CD4-positive, alpha-beta memory T cell (primary cell): ENCODE measurements at regions not wholly inside any gene's neighbourhood (a gene's known extent, or its start where the extent isn't known, plus 50 kb on each side); places are given as distances from the start of the nearest gene placed in this dataset.

ENCODE experiments used
- CTCF ChIA-PET: fragments of 350-600 bp; sonication (Branson Sonifier 250); formaldehyde crosslinking; loops from one replicate; lab custom pipeline; 2021; ENCODE audit warnings: inconsistent platforms; ENCODE audit not compliant: partially characterized antibody; lab: Charles Lee
- POLR2A ChIA-PET: fragments of 350-600 bp; sonication (Branson Sonifier 250); formaldehyde crosslinking; loops from one replicate; lab custom pipeline; 2021; ENCODE audit not compliant: partially characterized antibody; lab: Charles Lee
- DNase-seq, 5 donors: peaks; one replicate each; pipeline versions ENCODE4 v3.0.0 to v3.0.0-alpha.2; 2020 to 2022; ENCODE audit warnings: mixed read lengths in 1 of 5
- H3K27ac ChIP-seq: one replicate; pipeline ENCODE4 v1.7.0; 2013; ENCODE audit warnings: low read depth, low read length
- H3K27me3 ChIP-seq: 2 replicates; pipeline ENCODE4 v1.7.0; 2013; ENCODE audit warnings: mild to moderate bottlenecking, low read length, moderate library complexity; ENCODE audit not compliant: insufficient read depth
- H3K36me3 ChIP-seq: 2 replicates; pipeline ENCODE4 v1.7.0; 2013; ENCODE audit warnings: mild to moderate bottlenecking, low read length, moderate library complexity; ENCODE audit not compliant: insufficient read depth
- H3K4me1 ChIP-seq: 2 replicates; pipeline ENCODE4 v1.7.0; 2013; ENCODE audit warnings: mild to moderate bottlenecking, low read length, moderate library complexity; ENCODE audit not compliant: insufficient read depth
- H3K4me3 ChIP-seq, 2 donors: one replicate each; pipeline ENCODE4 v1.7.0; 2013; ENCODE audit warnings: low read length in 2 of 2, mild to moderate bottlenecking in 1 of 2
- H3K9me3 ChIP-seq, 2 donors: one replicate each; pipeline ENCODE4 v1.7.0; 2013; ENCODE audit warnings: low read length in 2 of 2, control low read depth in 1 of 2; ENCODE audit not compliant: control insufficient read depth in 1 of 2
- H3K27ac Mint-ChIP-seq, 7 donors: one replicate each; pipeline ENCODE4 v1.8.0; 2020 to 2021; ENCODE audit warnings: mixed read lengths in 7 of 7, mild to moderate bottlenecking in 6 of 7, inconsistent platforms in 3 of 7, moderate library complexity in 3 of 7
- H3K27me3 Mint-ChIP-seq, 2 donors: one replicate each; pipeline ENCODE4 v1.8.0; 2020 to 2021; ENCODE audit warnings: mixed read lengths in 2 of 2
- H3K36me3 Mint-ChIP-seq, 2 donors: one replicate each; pipeline ENCODE4 v1.8.0; 2020 to 2021; ENCODE audit warnings: mixed read lengths in 2 of 2, inconsistent platforms in 1 of 2, mild to moderate bottlenecking in 1 of 2
- H3K4me1 Mint-ChIP-seq, 4 donors: one replicate each; pipeline ENCODE4 v1.8.0; 2020 to 2021; ENCODE audit warnings: mixed read lengths in 4 of 4, mild to moderate bottlenecking in 1 of 4
- H3K4me3 Mint-ChIP-seq, 8 donors: one replicate each; pipeline ENCODE4 v1.8.0; 2020 to 2021; ENCODE audit warnings: mixed read lengths in 8 of 8, mild to moderate bottlenecking in 7 of 8, moderate library complexity in 6 of 8, inconsistent platforms in 3 of 8
- H3K9me3 Mint-ChIP-seq, 8 donors: one replicate each; pipeline ENCODE4 v1.8.0; 2020 to 2021; ENCODE audit warnings: mixed read lengths in 8 of 8, mild to moderate bottlenecking in 5 of 8, inconsistent platforms in 3 of 8, moderate library complexity in 1 of 8
- intact Hi-C: fragments of 100-400 bp; cut with micrococcal nuclease; formaldehyde crosslinking; loops from one replicate; pipeline ENCODE4 v1.15.1; 2023

DNA sequence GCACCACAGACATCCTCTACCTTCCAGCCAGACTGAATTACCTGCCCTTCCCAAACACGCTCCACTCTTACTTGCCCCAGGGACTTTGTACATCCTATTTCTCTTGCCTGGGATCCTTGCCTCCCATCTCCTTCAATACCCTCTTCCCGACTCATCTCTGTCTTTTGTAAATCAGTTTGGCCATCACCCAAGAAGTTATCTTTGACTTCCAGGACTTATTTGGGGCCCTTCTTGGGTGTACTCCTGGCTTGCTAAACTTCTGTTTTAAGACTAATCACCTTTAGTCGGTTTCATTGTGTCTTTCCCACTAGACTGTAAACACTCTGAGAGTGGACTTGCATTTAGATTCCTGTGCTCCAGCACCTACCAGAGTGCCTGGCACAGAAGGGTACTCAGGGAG lies 545.6 kb downstream of the ACTL7B start:
- no peaks in the 10 kb centered on the region for H3K4me1 Mint-ChIP-seq
- POLR2A ChIA-PET, result no interaction called here
- intact Hi-C loops, result no loop called here

DNA sequence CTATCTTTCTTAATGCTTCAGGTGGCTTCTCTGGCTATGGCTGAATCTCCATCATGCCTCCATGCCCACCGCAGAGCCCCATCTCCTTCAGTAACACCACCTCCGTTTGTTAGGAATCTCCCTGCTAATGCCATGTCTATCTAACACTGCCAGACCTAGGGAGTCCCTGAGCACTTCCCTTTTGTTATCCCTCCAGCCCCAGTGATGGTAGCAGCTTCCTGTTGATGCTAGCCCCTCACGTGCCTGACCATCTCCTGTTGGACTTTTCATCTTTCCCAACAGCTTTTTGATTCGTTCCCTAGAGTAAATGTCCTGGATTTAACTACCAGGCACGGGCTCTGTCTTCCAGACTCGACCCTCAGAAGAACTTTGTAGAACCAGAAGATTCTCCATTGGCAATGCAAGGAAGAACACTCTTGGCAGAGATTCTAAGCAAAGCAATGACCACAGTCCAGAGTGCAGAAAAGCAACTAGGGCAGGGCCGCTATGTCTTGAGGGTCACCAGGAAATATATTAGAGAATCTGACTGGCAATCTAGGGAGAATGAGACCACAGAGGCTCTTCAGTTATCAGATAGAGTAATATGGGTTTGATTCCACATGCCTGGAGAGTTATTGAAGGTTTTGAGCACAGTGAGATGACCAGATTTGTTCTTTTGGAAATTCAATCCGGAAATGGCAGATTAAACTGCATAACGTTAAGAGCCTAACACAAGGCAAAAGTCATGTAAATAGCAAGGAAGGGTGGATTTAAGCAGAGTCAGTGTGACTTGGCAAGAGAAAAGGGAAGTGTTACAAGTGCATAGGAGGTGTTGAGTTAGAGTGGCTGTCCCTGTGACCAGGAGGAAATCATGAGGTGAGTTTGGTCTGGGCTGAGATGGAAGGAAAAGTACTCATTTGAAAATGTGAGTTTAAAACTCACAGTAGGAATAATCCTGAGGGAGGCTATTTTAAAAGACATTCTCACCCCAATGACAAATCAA lies 555.2 kb downstream of the ACTL7B start:
- H3K36me3 ChIP-seq, result no peaks in the 10 kb centered on the region
- H3K27ac Mint-ChIP-seq, result no peak overlapping the region
- ChIA-PET POLR2A (no interaction called here), CTCF (no interaction called here)
- no peaks in the 10 kb centered on the region for H3K4me1 Mint-ChIP-seq
- no peaks in the 10 kb centered on the region for H3K4me1 ChIP-seq
- H3K27ac ChIP-seq, result no peak overlapping the region
- no peak overlapping the region for H3K4me3 ChIP-seq
- H3K9me3 Mint-ChIP-seq, result peaks cover 0 to 8% (median 3%) of the 10 kb centered on the region in 8 donors
- H3K36me3 Mint-ChIP-seq, result no peaks in the 10 kb centered on the region
- H3K4me3 Mint-ChIP-seq, result no peak overlapping the region
- no peak for DNase-seq
- no peaks in the 10 kb centered on the region for H3K27me3 Mint-ChIP-seq
- no peaks in the 10 kb centered on the region for H3K27me3 ChIP-seq
- no peaks in the 10 kb centered on the region for H3K9me3 ChIP-seq
- intact Hi-C loops, result no loop called here

More for the DNA sequence above, 545.6 kb downstream of the ACTL7B start:
- Mint-ChIP-seq H3K27me3 (no peaks in the 10 kb centered on the region), H3K27ac (no peak overlapping the region), H3K4me3 (peak overlapping the region in 1 of 8 donors; percentile 28), H3K36me3 (no peaks in the 10 kb centered on the region), H3K9me3 (peaks cover 0 to 10% (median 5%) of the 10 kb centered on the region in 8 donors)
- Histone ChIP-seq H3K9me3 (peaks cover 0 to 3% of the 10 kb centered on the region in 2 donors), H3K27me3 (no peaks in the 10 kb centered on the region), H3K4me1 (no peaks in the 10 kb centered on the region), H3K4me3 (no peak overlapping the region), H3K27ac (no peak overlapping the region), H3K36me3 (no peaks in the 10 kb centered on the region)
- CTCF ChIA-PET, result no interaction called here
- DNase-seq, result no peak

DNA sequence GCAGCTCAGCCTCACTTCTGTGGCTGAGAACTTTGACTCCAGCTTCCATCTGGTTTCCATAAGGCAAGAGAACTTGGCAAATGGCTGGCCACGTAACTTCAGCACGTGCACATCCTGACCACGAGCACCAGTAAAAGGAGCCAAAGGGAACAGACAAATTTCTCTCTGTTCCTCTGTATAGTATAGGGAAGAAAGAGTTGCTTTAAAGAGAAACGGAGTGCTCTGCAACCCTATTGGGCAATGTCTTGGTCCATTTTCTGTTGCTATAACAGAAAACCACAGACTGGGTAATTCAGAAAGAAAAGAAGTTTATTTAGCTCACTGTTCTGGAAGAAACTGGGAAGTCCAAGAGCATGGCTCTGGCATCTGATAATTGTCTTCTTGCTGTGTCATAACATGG lies 558.7 kb downstream of the ACTL7B start:
- ChIA-PET CTCF (no interaction called here), POLR2A (no interaction called here)
- Histone ChIP-seq H3K4me1 (no peaks in the 10 kb centered on the region), H3K4me3 (no peak overlapping the region), H3K9me3 (no peaks in the 10 kb centered on the region), H3K36me3 (no peaks in the 10 kb centered on the region), H3K27me3 (no peaks in the 10 kb centered on the region), H3K27ac (no peak overlapping the region)
- Mint-ChIP-seq H3K9me3 (peaks cover 0 to 8% (median 3%) of the 10 kb centered on the region in 8 donors), H3K4me3 (no peak overlapping the region), H3K4me1 (peaks cover 0 to 1% (median 0%) of the 10 kb centered on the region in 4 donors), H3K27me3 (no peaks in the 10 kb centered on the region), H3K27ac (no peak overlapping the region), H3K36me3 (no peaks in the 10 kb centered on the region)
- no peak for DNase-seq
- intact Hi-C loops, result no loop called here

DNA sequence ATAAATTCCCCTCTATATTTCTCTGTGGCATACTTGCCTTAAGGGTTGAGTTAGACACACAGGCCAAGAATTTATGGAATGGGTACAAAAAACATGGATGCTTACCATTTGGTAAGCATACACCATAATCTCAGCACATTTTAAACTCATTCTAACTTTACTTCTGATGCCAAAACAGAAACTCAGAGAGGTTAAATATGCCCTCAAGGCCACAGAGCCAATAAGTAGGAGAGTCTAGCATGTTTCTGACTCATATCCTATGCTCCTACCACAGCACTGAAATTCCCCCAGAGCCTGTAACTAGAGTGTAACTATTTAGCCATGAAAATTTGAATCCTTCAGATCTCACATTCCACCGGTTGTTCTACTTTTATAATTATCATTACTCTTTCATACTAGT lies 559.7 kb downstream of the ACTL7B start:
- H3K27me3 ChIP-seq, result no peaks in the 10 kb centered on the region
- no peak overlapping the region for H3K4me3 ChIP-seq
- ChIA-PET CTCF (no interaction called here), POLR2A (no interaction called here)
- H3K27ac Mint-ChIP-seq, result no peak overlapping the region
- intact Hi-C loops, result no loop called here
- H3K36me3 Mint-ChIP-seq, result no peaks in the 10 kb centered on the region
- peaks cover 0 to 1% (median 0%) of the 10 kb centered on the region in 4 donors for H3K4me1 Mint-ChIP-seq
- H3K27ac ChIP-seq, result no peak overlapping the region
- H3K9me3 Mint-ChIP-seq, result peaks cover 0 to 8% (median 3%) of the 10 kb centered on the region in 8 donors
- no peaks in the 10 kb centered on the region for H3K27me3 Mint-ChIP-seq
- H3K36me3 ChIP-seq, result no peaks in the 10 kb centered on the region
- DNase-seq, result no peak
- H3K4me1 ChIP-seq, result no peaks in the 10 kb centered on the region
- H3K4me3 Mint-ChIP-seq, result no peak overlapping the region
- H3K9me3 ChIP-seq, result no peaks in the 10 kb centered on the region

DNA sequence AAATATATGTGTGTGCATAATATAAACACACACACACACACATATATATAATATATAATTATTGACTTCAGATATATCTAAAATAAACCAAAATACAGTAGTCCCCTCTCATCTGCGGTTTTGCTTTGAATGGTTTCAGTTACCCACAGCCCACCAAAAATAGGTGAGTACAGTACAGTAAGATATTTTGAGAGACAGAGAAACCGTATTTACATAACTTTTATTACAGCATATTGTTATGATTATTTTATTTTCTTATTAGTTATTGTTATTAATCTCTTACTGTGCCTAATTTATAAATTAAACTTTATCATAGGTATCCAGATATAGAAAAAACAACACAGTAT lies 564.2 kb downstream of the ACTL7B start:
- Mint-ChIP-seq H3K4me3 (no peak overlapping the region), H3K27ac (no peak overlapping the region)
- CTCF ChIA-PET, result no interaction called here

GRCh38 chr9:108290839-108291585 lies 564.8 kb downstream of the ACTL7B start:
- no peaks in the 10 kb centered on the region for H3K36me3 ChIP-seq
- Mint-ChIP-seq H3K4me3 (no peak overlapping the region), H3K36me3 (no peaks in the 10 kb centered on the region), H3K9me3 (peaks cover 0 to 7% (median 0%) of the 10 kb centered on the region in 8 donors), H3K27me3 (no peaks in the 10 kb centered on the region), H3K27ac (no peak overlapping the region), H3K4me1 (peaks cover 0 to 1% (median 0%) of the 10 kb centered on the region in 4 donors)
- no peak for DNase-seq
- POLR2A ChIA-PET, result no interaction called here
- H3K9me3 ChIP-seq, result no peaks in the 10 kb centered on the region
- no peaks in the 10 kb centered on the region for H3K27me3 ChIP-seq
- H3K4me1 ChIP-seq, result no peaks in the 10 kb centered on the region
- CTCF ChIA-PET, result no interaction called here
- no peak overlapping the region for H3K4me3 ChIP-seq
- intact Hi-C loops, result no loop called here
- no peak overlapping the region for H3K27ac ChIP-seq

More for the DNA sequence above, 564.2 kb downstream of the ACTL7B start:
- no peak overlapping the region for H3K27ac ChIP-seq
- Mint-ChIP-seq H3K36me3 (no peaks in the 10 kb centered on the region), H3K4me1 (peaks cover 0 to 1% (median 0%) of the 10 kb centered on the region in 4 donors), H3K9me3 (peaks cover 0 to 7% (median under 1%) of the 10 kb centered on the region in 8 donors), H3K27me3 (no peaks in the 10 kb centered on the region)
- intact Hi-C loops, result no loop called here
- no peaks in the 10 kb centered on the region for H3K27me3 ChIP-seq
- no peaks in the 10 kb centered on the region for H3K4me1 ChIP-seq
- no peak overlapping the region for H3K4me3 ChIP-seq
- POLR2A ChIA-PET, result no interaction called here
- no peaks in the 10 kb centered on the region for H3K9me3 ChIP-seq
- DNase-seq, result no peak
- no peaks in the 10 kb centered on the region for H3K36me3 ChIP-seq

GRCh38 chr9:108286638-108287206 lies 569.1 kb downstream of the ACTL7B start:
- Mint-ChIP-seq H3K27ac (no peak overlapping the region), H3K9me3 (peaks cover 0 to 6% (median 1%) of the 10 kb centered on the region in 8 donors), H3K27me3 (no peaks in the 10 kb centered on the region), H3K4me1 (no peaks in the 10 kb centered on the region), H3K4me3 (no peak overlapping the region), H3K36me3 (no peaks in the 10 kb centered on the region)
- H3K9me3 ChIP-seq, result no peaks in the 10 kb centered on the region
- H3K4me3 ChIP-seq, result no peak overlapping the region
- H3K27ac ChIP-seq, result no peak overlapping the region
- CTCF ChIA-PET, result no interaction called here
- H3K4me1 ChIP-seq, result no peaks in the 10 kb centered on the region
- POLR2A ChIA-PET, result no interaction called here
- intact Hi-C loops, result no loop called here
- H3K27me3 ChIP-seq, result no peaks in the 10 kb centered on the region
- H3K36me3 ChIP-seq, result no peaks in the 10 kb centered on the region
- DNase-seq, result no peak
